Caco-2 (cell line): ENCODE measurements at regions not wholly inside any gene's neighbourhood (a gene's known extent, or its start where the extent isn't known, plus 50 kb on each side); places are given as distances from the start of the nearest gene placed in this dataset.

Source experiments
- BruUV-seq: library from RNA; stranded (reverse); fragments of 400-500 nt; replicated peaks from 2 replicates; lab custom pipeline; 2021; lab: Mats Ljungman, UMichigan
- CTCF ChIA-PET: fragments of 300-600 bp; sonication (Branson Sonifier 250); formaldehyde crosslinking; loops from one replicate; lab custom pipeline; 2022; ENCODE audit warnings: antibody characterized with exemption; lab: Charles Lee
- POLR2A ChIA-PET: fragments of 300-600 bp; sonication (Branson Sonifier 250); formaldehyde crosslinking; loops from one replicate; lab custom pipeline; 2022; ENCODE audit warnings: antibody characterized with exemption; lab: Charles Lee
- DNase-seq, 2 experiments: peaks; one replicate each; pipeline versions ENCODE4 v3.0.0 to v3.0.0-alpha.2; 2020 to 2022
- H3K27me3 ChIP-seq: replicated peaks from 2 replicates; pipeline ENCODE4 v1.6.0; 2011; ENCODE audit warnings: low read length; ENCODE audit not compliant: control insufficient read depth, insufficient read depth
- H3K36me3 ChIP-seq: 2 replicates; pipeline ENCODE4 v1.5.1; 2011; ENCODE audit warnings: low read length; ENCODE audit not compliant: control insufficient read depth, insufficient read depth
- H3K4me1 ChIP-seq: fragments of 250-450 bp; sonication (Bioruptor Pico); 2 replicates; pipeline ENCODE4 v1.5.1; 2020; ENCODE audit warnings: mild to moderate bottlenecking
- H3K4me3 ChIP-seq: 2 replicates; pipeline ENCODE4 v1.5.1; 2011; ENCODE audit warnings: low read depth, mild to moderate bottlenecking, control low read depth, low read length
- H3K9me3 ChIP-seq: fragments of 250-450 bp; sonication (Bioruptor Pico); 2 replicates; pipeline ENCODE4 v1.5.1; 2020; ENCODE audit warnings: mild to moderate bottlenecking, moderate library complexity
- H3K27ac Mint-ChIP-seq: one replicate; pipeline ENCODE4 v1.8.0; 2022; ENCODE audit warnings: mixed read lengths; ENCODE audit not compliant: unreplicated experiment
- H3K27me3 Mint-ChIP-seq: one replicate; pipeline ENCODE4 v1.8.0; 2022; ENCODE audit warnings: mixed read lengths; ENCODE audit not compliant: insufficient read depth, unreplicated experiment
- H3K36me3 Mint-ChIP-seq: one replicate; pipeline ENCODE4 v1.8.0; 2022; ENCODE audit warnings: mild to moderate bottlenecking, mixed read lengths; ENCODE audit not compliant: insufficient read depth, unreplicated experiment
- H3K4me1 Mint-ChIP-seq: one replicate; pipeline ENCODE4 v1.8.0; 2022; ENCODE audit warnings: low read depth, mixed read lengths; ENCODE audit not compliant: unreplicated experiment
- H3K4me3 Mint-ChIP-seq: one replicate; pipeline ENCODE4 v1.8.0; 2022; ENCODE audit warnings: mild to moderate bottlenecking, moderate library complexity, mixed read lengths; ENCODE audit not compliant: unreplicated experiment
- H3K9me3 Mint-ChIP-seq: one replicate; pipeline ENCODE4 v1.8.0; 2022; ENCODE audit warnings: mixed read lengths; ENCODE audit not compliant: unreplicated experiment
- CTCF ChIP-seq, 2 experiments: fragments of 200-600 bp in 1 of 2; IDR thresholded peaks; 1 replicate in 1 of 2; 2 replicates in 1 of 2; pipeline versions ENCODE4 v1.5.1 to v1.8.0; 2011 to 2022; ENCODE audit warnings: antibody characterized with exemption in 1 of 2, control low read depth in 1 of 2, inconsistent platforms in 1 of 2, low read depth in 1 of 2, low read length in 1 of 2, mild to moderate bottlenecking in 1 of 2, moderate library complexity in 1 of 2; ENCODE audit not compliant: insufficient read depth in 1 of 2, severe bottlenecking in 1 of 2, unreplicated experiment in 1 of 2
- intact Hi-C: fragments of 100-400 bp; cut with micrococcal nuclease; formaldehyde crosslinking; loops from one replicate; pipeline ENCODE4 v1.10.0; 2022; ENCODE audit not compliant: unreplicated experiment

DNA sequence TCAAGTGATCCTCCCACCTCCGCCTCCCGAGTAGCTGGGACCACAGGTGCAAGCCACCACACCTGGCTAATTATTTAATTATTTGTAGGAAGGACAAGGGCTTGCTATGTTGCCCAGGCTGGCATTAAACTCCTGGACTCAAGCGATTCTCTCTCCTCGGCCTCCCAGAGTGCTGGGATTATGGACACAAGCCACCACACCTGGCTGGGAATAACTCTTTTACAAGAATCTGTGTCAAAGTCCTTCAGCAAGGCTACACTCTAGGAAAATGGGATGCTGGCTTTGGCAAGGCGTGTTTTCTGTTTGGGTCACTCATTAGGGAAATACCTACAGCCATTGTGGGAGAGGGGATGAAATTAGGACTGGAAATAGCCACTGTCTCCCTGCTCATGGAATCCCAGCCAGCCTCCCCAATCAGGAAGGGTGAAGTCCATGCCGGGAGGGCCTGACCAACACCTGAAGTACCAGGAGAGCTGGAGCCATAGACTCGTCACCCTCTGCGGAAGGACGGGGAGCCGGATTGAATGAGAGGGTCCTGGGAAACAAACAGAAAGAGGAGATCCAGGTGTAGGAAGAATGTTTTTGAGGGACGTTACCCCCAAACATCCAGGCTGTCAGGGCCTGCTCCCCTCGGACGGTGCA lies 72.2 kb upstream of the MYL10 start:
- BruUV-seq = no TSS peak
- Mint-ChIP-seq H3K4me3 (no peak overlapping the region), H3K27ac (no peak overlapping the region), H3K4me1 (peaks cover 27% of the 10 kb centered on the region), H3K27me3 (no peaks in the 10 kb centered on the region), H3K36me3 (peaks cover 4% of the 10 kb centered on the region), H3K9me3 (no peaks in the 10 kb centered on the region)
- Histone ChIP-seq H3K9me3 (no peaks in the 10 kb centered on the region), H3K27me3 (no peaks in the 10 kb centered on the region), H3K4me1 (peaks cover 8% of the 10 kb centered on the region; the same call in 1 of the 2 replicates), H3K4me3 (no peak overlapping the region), H3K36me3 (no peaks in the 10 kb centered on the region)
- no peak for DNase-seq
- CTCF ChIA-PET = interaction anchor here (0.6 to 1.7 kb wide), 2 partner anchors 99 to 158 kb away, joined by 3 to 5 read pairs; no protein-coding TSS in a partner anchor
- no peak for TF ChIP-seq CTCF (IDR thresholded peaks at IDR 0.05; ENCODE audit: insufficient read depth in 1 of 2, low read depth in 1 of 2, low read length in 1 of 2, severe bottlenecking in 1 of 2, unreplicated experiment in 1 of 2)
- POLR2A ChIA-PET = no interaction called here
- intact Hi-C loops = no loop called here

DNA sequence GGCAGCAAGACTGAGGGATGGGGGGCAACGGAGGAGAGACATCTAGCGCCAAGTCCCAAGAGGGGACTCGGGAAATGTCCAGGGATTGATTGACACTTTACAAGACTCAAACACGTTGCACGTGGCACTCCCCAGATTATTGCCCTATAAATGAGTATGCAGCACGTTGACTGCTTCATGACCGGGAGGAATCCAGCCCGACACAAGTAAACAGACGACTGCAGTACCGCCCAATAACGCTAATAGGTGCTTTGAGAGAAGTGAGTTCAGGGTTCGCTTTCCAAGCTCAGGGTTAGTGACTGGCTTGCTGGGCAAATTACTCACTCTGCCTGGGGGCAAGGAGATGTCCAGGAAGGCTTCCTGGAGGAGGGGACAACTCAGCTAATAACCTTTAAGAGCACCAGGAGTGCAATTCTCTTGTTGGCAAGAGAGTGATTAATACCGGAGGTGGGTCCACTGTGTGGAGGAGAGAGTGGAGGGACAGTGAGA lies 73.3 kb upstream of the MYL10 start:
- peaks cover 11% of the 10 kb centered on the region; the same call in 1 of the 2 replicates for H3K4me1 ChIP-seq
- H3K27me3 ChIP-seq = no peaks in the 10 kb centered on the region
- H3K4me3 ChIP-seq = no peak overlapping the region
- Mint-ChIP-seq H3K9me3 (no peaks in the 10 kb centered on the region), H3K36me3 (no peaks in the 10 kb centered on the region), H3K27ac (no peak overlapping the region), H3K27me3 (no peaks in the 10 kb centered on the region), H3K4me1 (peaks cover 33% of the 10 kb centered on the region), H3K4me3 (no peak overlapping the region)
- BruUV-seq = no TSS peak
- no peaks in the 10 kb centered on the region for H3K9me3 ChIP-seq
- H3K36me3 ChIP-seq = no peaks in the 10 kb centered on the region
- CTCF ChIA-PET = interaction anchor here (0.6 to 1.7 kb wide), 4 partner anchors 100 to 415 kb away, joined by 3 to 7 read pairs (median 4); no protein-coding TSS in a partner anchor
- DNase-seq = peak; percentile 53 to 80
- intact Hi-C loops = no loop called here
- POLR2A ChIA-PET = no interaction called here
- TF ChIP-seq CTCF (IDR thresholded peaks at IDR 0.05; ENCODE audit: insufficient read depth in 1 of 2, low read depth in 1 of 2, low read length in 1 of 2, severe bottlenecking in 1 of 2, unreplicated experiment in 1 of 2) = peak in 1 of 2 experiments; percentile 5

DNA sequence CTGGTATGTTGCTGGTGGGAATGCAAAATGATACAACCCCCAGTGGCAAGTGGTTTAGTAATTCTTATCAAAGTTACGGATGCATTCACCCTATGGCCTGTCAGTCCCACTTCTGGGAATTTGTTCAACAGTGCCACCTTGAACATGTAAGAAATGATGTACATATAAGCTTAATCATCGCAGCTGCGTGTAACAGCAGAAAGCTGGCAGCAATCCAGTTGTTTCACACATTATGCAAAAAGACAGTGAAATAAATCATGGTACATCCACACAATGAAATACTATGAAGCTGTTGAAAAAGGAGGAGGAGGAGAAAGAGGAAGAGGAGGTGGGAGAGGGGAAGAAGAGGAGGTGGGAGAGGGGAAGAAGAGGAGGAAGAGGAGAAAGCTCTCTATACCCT lies 76.2 kb upstream of the MYL10 start:
- no peak for DNase-seq
- no peaks in the 10 kb centered on the region for H3K9me3 Mint-ChIP-seq
- H3K27me3 Mint-ChIP-seq = no peaks in the 10 kb centered on the region
- intact Hi-C loops = no loop called here
- no peak overlapping the region for H3K27ac Mint-ChIP-seq
- TF ChIP-seq CTCF (IDR thresholded peaks at IDR 0.05; ENCODE audit: insufficient read depth in 1 of 2, low read depth in 1 of 2, low read length in 1 of 2, severe bottlenecking in 1 of 2, unreplicated experiment in 1 of 2) = no peak
- ChIA-PET CTCF (interaction anchor here (0.8 kb wide), 1 partner anchor 109 kb away, joined by 3 read pairs; no protein-coding TSS in a partner anchor), POLR2A (no interaction called here)
- no peaks in the 10 kb centered on the region for H3K27me3 ChIP-seq
- no peak overlapping the region for H3K4me3 Mint-ChIP-seq
- H3K9me3 ChIP-seq = no peaks in the 10 kb centered on the region
- H3K4me3 ChIP-seq = no peak overlapping the region
- H3K4me1 Mint-ChIP-seq = peaks cover 31% of the 10 kb centered on the region
- H3K36me3 Mint-ChIP-seq = no peaks in the 10 kb centered on the region
- H3K4me1 ChIP-seq = peaks cover 16% of the 10 kb centered on the region; the same call in 1 of the 2 replicates
- BruUV-seq = no TSS peak
- no peaks in the 10 kb centered on the region for H3K36me3 ChIP-seq
